ENCODE measurements at regions not wholly inside any gene's neighbourhood (a gene's known extent, or its start where the extent isn't known, plus 50 kb on each side); places are given as distances from the start of the nearest gene placed in this dataset.

GRCh38 chr10:35728341-35728740, 86.2 kb upstream of the FZD8 start:
- no peak for TF ChIP-seq CTCF (IDR thresholded peaks at IDR 0.05)
- no peak for TF ChIP-seq POLR2AphosphoS5 (IDR thresholded peaks at IDR 0.05)
- no peak for TF ChIP-seq POLR2A (IDR thresholded peaks at IDR 0.05)
